Gastroesophageal sphincter (tissue), 4 donors: ENCODE measurements at regions not wholly inside any gene's neighbourhood (a gene's known extent, or its start where the extent isn't known, plus 50 kb on each side); places are given as distances from the start of the nearest gene placed in this dataset.

Source experiments
- ATAC-seq: fragments of 150-250 bp; one replicate; pipeline ENCODE4 v1.9.1; 2016; ENCODE audit warnings: mild to moderate bottlenecking, moderate library complexity
- H3K27ac ChIP-seq, 4 donors: fragments of 200-600 bp; sonication (generic) in 3 of 4; 1 replicate in 3 of 4; 2 replicates in 1 of 4; pipeline ENCODE4 v1.5.1; 2016 to 2019
- H3K27me3 ChIP-seq: fragments of 200-600 bp; sonication (generic); one replicate; pipeline ENCODE4 v1.5.1; 2019
- H3K36me3 ChIP-seq, 2 donors: fragments of 200-600 bp; sonication (generic); one replicate each; pipeline ENCODE4 v1.5.1; 2019; ENCODE audit warnings: control low read depth in 1 of 2
- H3K4me1 ChIP-seq, 3 donors: fragments of 200-600 bp; sonication (generic); 1 replicate in 2 of 3; 2 replicates in 1 of 3; pipeline ENCODE4 v1.5.1; 2016 to 2019; ENCODE audit warnings: control low read depth in 2 of 3
- H3K4me3 ChIP-seq, 2 donors: fragments of 200-600 bp; sonication (generic); one replicate each; pipeline ENCODE4 v1.5.1; 2019; ENCODE audit warnings: mild to moderate bottlenecking in 1 of 2, moderate library complexity in 1 of 2
- H3K9me3 ChIP-seq, 3 donors: fragments of 200-600 bp; sonication (generic); one replicate each; pipeline ENCODE4 v1.5.1; 2017 to 2019; ENCODE audit warnings: control low read depth in 2 of 3
- CTCF ChIP-seq, 4 experiments: fragments of 200-600 bp in 2 of 4; fragments of 450-650 bp in 2 of 4; sonication (generic) in 1 of 4; IDR thresholded peaks; one replicate each; pipeline ENCODE4 v1.5.1; 2017 to 2019; ENCODE audit warnings: antibody characterized with exemption in 4 of 4, mild to moderate bottlenecking in 2 of 4, moderate library complexity in 2 of 4
- EP300 ChIP-seq: sonication (generic); formaldehyde crosslinking; IDR thresholded peaks from one replicate; pipeline ENCODE4 v1.6.1; 2017; ENCODE audit warnings: antibody characterized with exemption, mild to moderate bottlenecking
- POLR2A ChIP-seq, 2 donors: fragments of 450-650 bp; IDR thresholded peaks; one replicate each; pipeline ENCODE4 v1.6.1; 2017; ENCODE audit warnings: antibody characterized with exemption in 2 of 2, mild to moderate bottlenecking in 2 of 2, moderate library complexity in 1 of 2
- POLR2AphosphoS5 ChIP-seq: sonication (generic); formaldehyde crosslinking; IDR thresholded peaks from one replicate; pipeline ENCODE4 v1.6.1; 2017; ENCODE audit warnings: antibody characterized with exemption
- WGBS, 2 donors: methylation state at CpG; one replicate each; pipeline ENCODE4 v1.1.5; 2018; ENCODE audit warnings: low coverage in 1 of 2; 5-methylcytosine and 5-hydroxymethylcytosine counted together

GRCh38 chr7:120089968-120090367 lies 183.0 kb upstream of the KCND2 start:
- no peak for TF ChIP-seq EP300
- no peak for TF ChIP-seq CTCF (IDR thresholded peaks at IDR 0.05)
- TF ChIP-seq POLR2A (IDR thresholded peaks at IDR 0.05), result no peak
- no peak for TF ChIP-seq POLR2AphosphoS5
- Histone ChIP-seq H3K27ac (no peak overlapping the region), H3K27me3 (no peaks in the 10 kb centered on the region), H3K36me3 (no peaks in the 10 kb centered on the region), H3K4me1 (no peaks in the 10 kb centered on the region), H3K4me3 (no peak overlapping the region), H3K9me3 (no peaks in the 10 kb centered on the region)
- no peak for ATAC-seq
- 70 to 71% methylated on average over 4 of the region's 4 CpGs for WGBS, 2 donors

GRCh38 chr7:120091807-120092206 lies 181.2 kb upstream of the KCND2 start:
- ATAC-seq, result no peak
- WGBS, 2 donors, result 80 to 97% methylated on average over 3 of the region's 3 CpGs
- H3K9me3 ChIP-seq, result no peaks in the 10 kb centered on the region

GRCh38 chr7:120097020-120097419 lies 176.0 kb upstream of the KCND2 start:
- Histone ChIP-seq H3K27me3 (no peaks in the 10 kb centered on the region), H3K9me3 (no peaks in the 10 kb centered on the region), H3K4me3 (no peak overlapping the region), H3K27ac (no peak overlapping the region), H3K4me1 (no peaks in the 10 kb centered on the region), H3K36me3 (no peaks in the 10 kb centered on the region)
- ATAC-seq, result no peak
- 44 to 65% methylated on average over 2 of the region's 2 CpGs for WGBS, 2 donors
- TF ChIP-seq POLR2A (IDR thresholded peaks at IDR 0.05) (no peak), CTCF (IDR thresholded peaks at IDR 0.05) (no peak), POLR2AphosphoS5 (no peak), EP300 (no peak)

More at GRCh38 chr7:120091807-120092206, 181.2 kb upstream of the KCND2 start:
- Histone ChIP-seq H3K4me1 (no peaks in the 10 kb centered on the region), H3K36me3 (no peaks in the 10 kb centered on the region), H3K27ac (no peak overlapping the region), H3K27me3 (no peaks in the 10 kb centered on the region), H3K4me3 (no peak overlapping the region)
- TF ChIP-seq EP300 (no peak), POLR2A (IDR thresholded peaks at IDR 0.05) (no peak), CTCF (IDR thresholded peaks at IDR 0.05) (no peak), POLR2AphosphoS5 (no peak)

GRCh38 chr7:120097774-120098173 lies 175.2 kb upstream of the KCND2 start:
- ATAC-seq, result no peak
- no peaks in the 10 kb centered on the region for H3K27me3 ChIP-seq
- no peaks in the 10 kb centered on the region for H3K36me3 ChIP-seq
- no peak overlapping the region for H3K4me3 ChIP-seq
- no peaks in the 10 kb centered on the region for H3K4me1 ChIP-seq
- H3K9me3 ChIP-seq, result no peaks in the 10 kb centered on the region
- H3K27ac ChIP-seq, result no peak overlapping the region
- TF ChIP-seq CTCF (IDR thresholded peaks at IDR 0.05) (no peak), POLR2A (IDR thresholded peaks at IDR 0.05) (no peak), POLR2AphosphoS5 (no peak), EP300 (no peak)

GRCh38 chr7:120108376-120108775 lies 164.6 kb upstream of the KCND2 start:
- no peak for TF ChIP-seq CTCF (IDR thresholded peaks at IDR 0.05)
- no peak for TF ChIP-seq EP300
- TF ChIP-seq POLR2AphosphoS5, result no peak
- no peak for TF ChIP-seq POLR2A (IDR thresholded peaks at IDR 0.05)
- Histone ChIP-seq H3K36me3 (no peaks in the 10 kb centered on the region), H3K4me1 (no peaks in the 10 kb centered on the region), H3K27me3 (no peaks in the 10 kb centered on the region), H3K27ac (no peak overlapping the region), H3K4me3 (no peak overlapping the region), H3K9me3 (peaks cover 0 to 11% (median 0%) of the 10 kb centered on the region in 3 donors)
- no peak for ATAC-seq
